GM12874 (cell line): ENCODE measurements at regions not wholly inside any gene's neighbourhood (a gene's known extent, or its start where the extent isn't known, plus 50 kb on each side); places are given as distances from the start of the nearest gene placed in this dataset.

Experiments used
- TF ChIP-seq, protein P1 (sequence below): IDR thresholded peaks from 2 replicates; pipeline ENCODE4 v1.5.1; 2011; ENCODE audit warnings: low read depth, mild to moderate bottlenecking, control low read depth, low read length, moderate library complexity; ENCODE audit not compliant: insufficient read depth

DNA sequence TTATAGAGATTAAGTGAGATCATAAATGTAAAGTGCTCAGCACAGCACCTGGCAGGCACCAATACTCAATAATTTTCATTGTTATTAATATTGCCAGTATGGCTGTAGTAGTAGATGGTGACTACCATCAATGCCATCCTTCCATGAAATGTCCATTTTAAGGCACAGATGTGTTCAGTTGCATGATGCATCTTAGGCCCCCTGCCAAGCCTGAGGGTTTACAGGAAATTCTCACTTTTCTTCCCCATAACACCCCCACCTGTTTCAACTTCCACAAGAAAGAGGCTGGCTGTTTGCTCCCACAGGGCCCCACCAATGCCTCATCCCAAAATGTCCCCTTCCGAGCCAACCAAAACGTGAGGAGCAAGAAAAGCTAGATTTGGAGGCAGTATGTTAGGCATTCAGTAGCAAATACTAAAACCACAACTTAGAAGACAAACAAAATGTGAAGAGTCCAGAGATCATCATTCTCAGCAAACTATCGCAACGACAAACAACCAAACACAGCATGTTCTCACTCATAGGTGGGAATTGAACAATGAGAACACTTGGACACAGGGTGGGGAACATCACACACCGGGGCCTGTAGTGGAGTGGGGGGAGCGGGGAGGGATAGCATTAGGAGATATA is 110.6 kb upstream of the NHSL1 start:
- TF ChIP-seq, protein P1, sequence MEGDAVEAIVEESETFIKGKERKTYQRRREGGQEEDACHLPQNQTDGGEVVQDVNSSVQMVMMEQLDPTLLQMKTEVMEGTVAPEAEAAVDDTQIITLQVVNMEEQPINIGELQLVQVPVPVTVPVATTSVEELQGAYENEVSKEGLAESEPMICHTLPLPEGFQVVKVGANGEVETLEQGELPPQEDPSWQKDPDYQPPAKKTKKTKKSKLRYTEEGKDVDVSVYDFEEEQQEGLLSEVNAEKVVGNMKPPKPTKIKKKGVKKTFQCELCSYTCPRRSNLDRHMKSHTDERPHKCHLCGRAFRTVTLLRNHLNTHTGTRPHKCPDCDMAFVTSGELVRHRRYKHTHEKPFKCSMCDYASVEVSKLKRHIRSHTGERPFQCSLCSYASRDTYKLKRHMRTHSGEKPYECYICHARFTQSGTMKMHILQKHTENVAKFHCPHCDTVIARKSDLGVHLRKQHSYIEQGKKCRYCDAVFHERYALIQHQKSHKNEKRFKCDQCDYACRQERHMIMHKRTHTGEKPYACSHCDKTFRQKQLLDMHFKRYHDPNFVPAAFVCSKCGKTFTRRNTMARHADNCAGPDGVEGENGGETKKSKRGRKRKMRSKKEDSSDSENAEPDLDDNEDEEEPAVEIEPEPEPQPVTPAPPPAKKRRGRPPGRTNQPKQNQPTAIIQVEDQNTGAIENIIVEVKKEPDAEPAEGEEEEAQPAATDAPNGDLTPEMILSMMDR: no peak

DNA sequence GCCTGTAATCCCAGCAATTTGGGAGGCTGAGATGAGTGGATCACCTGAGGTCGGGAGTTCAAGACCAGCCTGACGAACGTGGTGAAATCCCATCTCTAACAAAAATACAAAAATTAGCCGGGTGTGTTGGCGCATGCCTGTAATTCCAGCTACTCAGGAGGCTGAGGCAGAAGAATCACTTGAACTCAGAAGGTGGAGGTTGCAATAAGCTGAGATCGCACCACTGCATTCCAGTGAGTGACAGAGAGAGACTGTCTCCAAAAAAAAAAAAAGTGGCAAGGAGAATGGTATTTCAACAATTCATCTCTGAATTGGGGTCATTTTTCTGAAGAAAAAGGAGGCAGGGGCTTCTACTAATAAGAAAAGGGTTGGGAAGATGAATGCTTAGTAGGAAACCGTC is 111.5 kb upstream of the NHSL1 start:
- TF ChIP-seq, protein P1: no peak

DNA sequence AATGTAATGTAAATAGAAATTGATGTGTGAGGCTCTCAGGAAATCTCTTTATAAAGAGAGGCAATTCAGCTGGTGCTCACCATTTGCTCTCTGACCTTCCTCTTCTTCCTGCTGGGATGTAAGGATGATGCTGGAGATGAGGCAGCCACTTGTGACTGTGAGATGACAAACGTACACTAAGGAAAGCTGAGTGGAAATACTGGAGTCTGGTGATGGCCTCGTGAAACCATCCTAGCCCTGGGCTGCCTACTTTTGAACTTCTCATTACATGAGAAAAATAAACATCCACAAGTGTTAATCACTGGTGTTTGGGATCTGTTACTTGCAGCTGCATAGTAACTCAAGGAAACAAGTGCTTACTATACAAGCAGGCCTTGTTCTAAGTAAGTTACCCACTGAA is 114.9 kb upstream of the NHSL1 start:
- TF ChIP-seq, protein P1: no peak

DNA sequence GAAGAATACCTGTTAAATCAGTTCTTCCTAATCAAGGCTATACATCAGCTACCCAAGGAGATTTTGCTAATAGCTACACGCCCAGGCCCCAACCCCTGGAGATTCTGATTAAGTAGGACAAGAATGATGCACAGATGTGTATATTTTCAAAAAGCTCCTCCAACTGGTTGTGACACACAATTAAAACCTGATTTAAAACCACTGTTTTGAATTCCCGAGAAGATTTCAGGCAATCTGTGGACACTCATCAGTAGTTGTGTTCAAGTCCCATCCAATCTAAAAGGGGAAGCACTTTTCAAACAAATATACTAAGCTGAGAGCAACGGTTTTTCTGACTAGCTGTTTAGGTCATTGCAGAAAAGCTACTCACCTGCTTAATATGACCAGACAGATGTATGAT is 118.9 kb upstream of the NHSL1 start:
- TF ChIP-seq, protein P1: no peak

DNA sequence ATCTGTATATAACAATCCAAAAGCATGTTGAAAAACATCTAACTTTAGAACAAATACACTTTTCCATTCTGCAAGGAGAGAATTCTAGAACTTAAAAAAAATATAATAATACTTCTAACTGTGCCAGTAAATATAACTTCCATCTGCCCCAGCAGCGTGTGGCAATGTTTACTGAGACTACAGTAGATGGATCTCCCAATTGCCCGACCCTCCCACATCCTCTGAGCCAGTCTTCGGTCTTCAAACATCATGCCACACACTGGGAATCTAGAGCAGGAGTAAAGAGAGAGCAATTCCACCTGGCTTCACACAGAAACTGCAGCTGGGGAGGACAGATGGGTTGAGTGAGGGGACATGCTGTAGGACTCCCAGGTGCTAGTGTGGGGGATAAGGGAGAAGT is 121.3 kb upstream of the NHSL1 start:
- TF ChIP-seq, protein P1: no peak

DNA sequence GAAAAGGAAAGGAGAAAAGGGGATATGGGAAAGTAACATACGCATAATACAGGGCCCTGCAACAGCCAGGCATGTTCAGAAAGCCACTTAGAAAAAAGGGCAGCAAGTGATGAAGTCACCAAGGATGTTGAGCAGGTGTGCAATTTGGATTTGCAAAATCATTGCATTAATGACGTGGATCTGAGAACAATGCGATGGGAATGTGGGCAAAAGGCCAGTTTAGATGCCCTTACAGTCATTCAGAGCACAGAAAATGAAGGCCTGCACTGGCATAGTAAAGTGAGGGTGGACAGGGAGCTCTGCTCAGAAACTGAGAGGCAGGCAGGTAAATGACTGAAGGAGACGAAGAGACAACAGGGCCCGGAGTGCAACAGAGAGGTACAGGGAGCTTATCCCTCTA is 123.7 kb upstream of the NHSL1 start:
- TF ChIP-seq, protein P1: no peak

DNA sequence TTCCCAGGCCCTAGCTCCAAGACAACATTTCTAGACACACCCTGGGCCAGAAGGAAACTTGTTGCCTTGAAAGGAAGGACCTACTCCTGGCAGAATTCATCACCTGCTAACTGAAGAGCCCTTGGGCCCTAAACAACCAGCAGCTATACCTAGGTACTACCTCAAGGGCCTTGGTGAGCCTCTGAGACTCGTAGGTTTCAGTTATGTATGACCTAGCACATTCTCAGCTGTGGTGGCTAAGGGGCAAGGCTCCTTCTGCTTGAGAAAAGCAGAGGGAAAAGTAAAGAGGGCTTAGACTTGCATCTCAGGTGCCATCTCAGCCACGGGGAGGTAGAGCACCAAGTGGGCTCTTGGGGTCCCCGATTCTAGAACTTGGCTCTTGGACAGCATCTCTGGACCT is 132.3 kb upstream of the NHSL1 start:
- TF ChIP-seq, protein P1: no peak
